ENCODE measurements at regions not wholly inside any gene's neighbourhood (a gene's known extent, or its start where the extent isn't known, plus 50 kb on each side); places are given as distances from the start of the nearest gene placed in this dataset.
"Not testable (repeated sequence)": the region's sequence is repeated elsewhere in the genome, so short reads cannot be mapped to it uniquely, and the experiment has no call there.

- in situ Hi-C loops (cut with HindIII; ENCODE audit: low pct_ligation_motif_present, low pct_unique_long_range_greater_than_20kb, low sequenced_read_pairs) = no loop called here
- DNase-seq = no peak
These were observed 184.2 kb downstream of the KCNJ2 start for GRCh38 chr17:70353408-70354092.

DNA sequence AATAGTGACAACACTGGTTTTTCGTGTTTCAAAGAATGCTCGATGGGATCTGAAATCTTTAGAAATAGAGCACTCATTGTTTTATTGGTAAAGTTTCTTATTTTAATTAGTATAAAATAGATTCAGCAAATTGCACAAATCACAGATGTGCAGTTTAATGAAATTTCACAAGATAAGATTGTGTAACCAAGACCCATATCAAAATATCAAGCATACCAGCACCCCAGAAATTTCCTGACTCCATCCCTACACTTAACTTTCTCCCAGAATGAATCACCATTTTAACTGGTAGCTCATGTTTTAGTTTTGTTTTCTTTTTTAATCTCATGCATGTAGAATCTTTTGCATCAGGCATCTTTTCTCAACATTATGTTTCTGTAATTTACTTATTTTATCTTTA, 185.9 kb downstream of the KCNJ2 start:
- in situ Hi-C loops (cut with HindIII; ENCODE audit: low pct_ligation_motif_present, low pct_unique_long_range_greater_than_20kb, low sequenced_read_pairs) = no loop called here
- DNase-seq = no peak

GRCh38 chr17:70357190-70357589, 187.9 kb downstream of the KCNJ2 start:
- in situ Hi-C loops (cut with HindIII; ENCODE audit: low pct_ligation_motif_present, low pct_unique_long_range_greater_than_20kb, low sequenced_read_pairs) = no loop called here
- DNase-seq = no peak

DNA sequence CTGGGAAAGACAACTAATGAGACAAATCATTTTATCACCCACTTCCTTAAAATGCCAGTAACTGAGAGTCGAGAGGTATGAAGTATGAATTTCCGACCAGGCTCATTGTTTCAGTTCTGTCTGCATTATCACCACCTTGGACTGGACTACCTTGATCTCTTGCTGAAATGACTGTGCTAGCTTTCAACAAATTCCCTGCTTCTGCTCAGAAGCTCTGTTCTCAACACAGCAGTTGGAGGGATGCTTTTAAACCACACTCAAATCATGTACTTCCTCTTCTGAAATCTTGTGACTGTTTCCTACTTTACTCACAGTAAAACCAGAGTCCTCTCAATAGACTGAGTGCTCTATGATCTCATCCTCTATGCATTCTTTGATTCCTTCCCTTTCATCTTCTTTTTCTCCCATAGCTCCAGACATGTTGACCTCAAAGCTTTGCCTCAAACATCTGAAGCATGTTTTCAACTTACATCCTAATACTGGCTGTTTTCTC, 195.8 kb downstream of the KCNJ2 start:
- DNase-seq = peak; percentile 9

DNA sequence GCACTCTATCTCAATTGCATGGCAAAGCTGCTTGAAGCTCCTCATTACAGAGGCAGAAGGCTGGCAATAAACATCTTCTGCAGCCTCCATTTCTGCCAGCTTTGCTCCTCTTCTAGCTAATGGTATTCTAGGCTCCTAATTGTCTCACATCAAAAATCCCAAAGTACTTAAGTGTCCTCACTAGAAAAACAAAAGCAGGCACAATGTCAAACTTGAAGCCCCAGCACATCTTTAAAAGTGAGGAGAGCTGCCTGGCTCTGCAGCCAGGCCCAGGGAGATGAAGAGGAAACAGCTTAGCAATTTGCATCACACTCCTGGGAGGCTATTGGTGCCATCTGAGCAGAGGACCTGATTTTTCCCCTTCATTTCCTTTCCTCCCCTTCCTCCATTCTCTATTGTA, 197.1 kb downstream of the KCNJ2 start:
- in situ Hi-C loops (cut with HindIII; ENCODE audit: low pct_ligation_motif_present, low pct_unique_long_range_greater_than_20kb, low sequenced_read_pairs) = no loop called here
- DNase-seq = no peak

More for the DNA sequence above, 195.8 kb downstream of the KCNJ2 start:
- in situ Hi-C loops (cut with HindIII; ENCODE audit: low pct_ligation_motif_present, low pct_unique_long_range_greater_than_20kb, low sequenced_read_pairs) = no loop called here

DNA sequence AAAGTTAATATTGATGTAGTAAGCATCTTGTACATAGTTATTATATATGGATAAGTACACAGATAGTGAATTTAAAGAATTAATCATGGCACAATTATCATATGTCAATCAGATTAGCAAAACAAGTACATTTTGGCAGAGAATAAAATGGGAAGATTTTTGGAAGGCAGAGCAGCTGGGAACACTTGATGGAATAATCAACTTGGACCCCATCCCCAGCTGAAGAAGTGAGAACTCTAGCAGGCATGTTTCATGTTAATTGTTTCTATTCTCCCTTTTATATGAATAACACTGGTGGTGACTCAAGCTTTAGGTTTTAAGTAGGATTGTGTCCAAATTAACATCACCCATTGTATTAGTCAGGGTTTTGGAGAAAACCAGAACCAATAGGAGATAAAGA, 198.7 kb downstream of the KCNJ2 start:
- in situ Hi-C loops (cut with HindIII; ENCODE audit: low pct_ligation_motif_present, low pct_unique_long_range_greater_than_20kb, low sequenced_read_pairs) = no loop called here
- no peak for DNase-seq

GRCh38 chr17:70369391-70369790, 200.1 kb downstream of the KCNJ2 start:
- in situ Hi-C loops (cut with HindIII; ENCODE audit: low pct_ligation_motif_present, low pct_unique_long_range_greater_than_20kb, low sequenced_read_pairs) = no loop called here
- no peak for DNase-seq

DNA sequence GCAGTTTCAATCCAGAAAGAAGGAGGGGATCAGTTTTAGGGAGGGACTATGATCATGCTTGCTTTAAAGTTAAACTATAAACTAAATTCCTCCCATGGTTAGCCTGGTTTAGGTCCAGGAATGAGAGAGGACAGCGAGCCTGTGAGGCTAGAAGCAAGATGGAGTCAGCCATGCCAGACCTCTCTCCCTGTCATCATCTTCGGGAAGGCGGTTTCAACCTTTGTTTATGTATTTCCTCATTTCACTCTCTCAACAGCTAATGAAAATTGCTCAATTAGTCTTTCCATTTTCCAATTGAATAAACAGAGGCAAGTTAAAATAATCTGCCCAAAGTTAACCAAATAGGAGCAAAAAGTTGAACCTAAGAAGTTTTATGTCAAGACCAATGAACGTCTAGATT, 201.5 kb downstream of the KCNJ2 start:
- in situ Hi-C loops (cut with HindIII; ENCODE audit: low pct_ligation_motif_present, low pct_unique_long_range_greater_than_20kb, low sequenced_read_pairs) = no loop called here

GRCh38 chr17:70373369-70373768, 204.0 kb downstream of the KCNJ2 start:
- DNase-seq = no peak
- in situ Hi-C loops (cut with HindIII; ENCODE audit: low pct_ligation_motif_present, low pct_unique_long_range_greater_than_20kb, low sequenced_read_pairs) = no loop called here

More for the DNA sequence above, 201.5 kb downstream of the KCNJ2 start:
- DNase-seq = no peak

GRCh38 chr17:70374496-70374895, 205.2 kb downstream of the KCNJ2 start:
- in situ Hi-C loops (cut with HindIII; ENCODE audit: low pct_ligation_motif_present, low pct_unique_long_range_greater_than_20kb, low sequenced_read_pairs) = no loop called here
- DNase-seq = no peak

- DNase-seq = no peak
- in situ Hi-C loops (cut with HindIII; ENCODE audit: low pct_ligation_motif_present, low pct_unique_long_range_greater_than_20kb, low sequenced_read_pairs) = no loop called here
These were observed 206.1 kb downstream of the KCNJ2 start for GRCh38 chr17:70375406-70375805.

GRCh38 chr17:70375813-70376770, 206.8 kb downstream of the KCNJ2 start:
- DNase-seq = no peak
- in situ Hi-C loops (cut with HindIII; ENCODE audit: low pct_ligation_motif_present, low pct_unique_long_range_greater_than_20kb, low sequenced_read_pairs) = no loop called here

GRCh38 chr17:70377654-70378053, 208.3 kb downstream of the KCNJ2 start:
- in situ Hi-C loops (cut with HindIII; ENCODE audit: low pct_ligation_motif_present, low pct_unique_long_range_greater_than_20kb, low sequenced_read_pairs) = no loop called here

DNA sequence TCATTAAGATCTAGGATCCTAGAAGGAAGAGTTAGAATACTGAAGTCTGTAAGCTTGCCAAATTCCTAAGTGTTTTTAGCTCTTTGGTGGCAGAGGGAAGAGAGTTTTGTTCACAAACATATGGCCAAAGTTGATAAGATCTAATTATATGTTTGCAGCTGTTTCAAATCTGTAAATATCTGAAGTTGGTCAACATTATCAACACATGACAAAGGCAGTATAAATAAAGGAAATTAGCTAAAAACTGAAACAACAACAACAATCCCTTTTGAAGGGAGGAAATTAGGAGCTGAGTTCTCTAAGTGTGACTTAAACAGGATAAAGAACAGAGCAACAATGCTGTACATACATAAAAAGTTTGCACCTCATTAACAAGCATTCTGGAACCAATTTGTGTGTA, 208.7 kb downstream of the KCNJ2 start:
- in situ Hi-C loops (cut with HindIII; ENCODE audit: low pct_ligation_motif_present, low pct_unique_long_range_greater_than_20kb, low sequenced_read_pairs) = no loop called here
- DNase-seq = no peak

More at GRCh38 chr17:70377654-70378053, 208.3 kb downstream of the KCNJ2 start:
- no peak for DNase-seq

DNA sequence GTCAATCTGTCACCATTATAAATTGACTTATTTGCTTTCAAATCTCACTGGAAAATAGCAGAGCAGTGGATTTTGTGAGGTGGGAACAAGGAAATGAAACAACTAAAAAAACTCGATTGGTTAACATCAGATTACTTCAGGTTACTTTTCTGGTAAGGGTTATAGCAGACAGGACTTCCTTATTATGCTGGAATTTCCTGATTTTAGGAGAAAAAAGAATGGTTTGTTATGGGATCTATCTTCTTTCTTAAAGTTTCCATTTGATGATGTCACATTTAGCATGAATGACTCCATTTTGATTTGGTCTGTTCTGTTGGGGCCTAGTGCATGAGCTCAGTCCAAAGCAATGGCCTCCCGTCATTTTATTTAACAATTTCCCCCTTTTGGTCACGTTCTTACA, 210.6 kb downstream of the KCNJ2 start:
- DNase-seq = no peak
- in situ Hi-C loops (cut with HindIII; ENCODE audit: low pct_ligation_motif_present, low pct_unique_long_range_greater_than_20kb, low sequenced_read_pairs) = no loop called here

- in situ Hi-C loops (cut with HindIII; ENCODE audit: low pct_ligation_motif_present, low pct_unique_long_range_greater_than_20kb, low sequenced_read_pairs); DNase-seq: not testable (repeated sequence)
These were observed 212.6 kb downstream of the KCNJ2 start for GRCh38 chr17:70381916-70382315.

DNA sequence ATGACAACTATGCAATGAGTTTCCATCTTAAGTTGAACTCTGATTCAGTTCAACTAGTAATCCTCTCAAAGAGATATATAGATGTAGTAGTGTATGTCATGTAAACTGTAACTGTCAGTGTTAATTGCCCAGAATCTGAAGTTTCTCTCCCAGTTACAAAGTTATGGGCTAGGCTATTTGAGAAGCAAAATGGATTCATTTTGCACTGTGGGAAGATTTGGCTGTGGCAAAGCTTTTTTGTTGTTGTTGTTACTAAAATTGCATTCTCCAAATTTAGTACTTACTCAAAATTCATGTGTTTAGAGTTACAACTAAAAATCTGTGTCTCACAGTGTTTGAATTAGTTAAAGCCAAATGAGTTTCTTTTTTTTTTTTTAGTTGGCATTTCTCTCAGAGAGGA, 219.0 kb downstream of the KCNJ2 start:
- in situ Hi-C loops (cut with HindIII; ENCODE audit: low pct_ligation_motif_present, low pct_unique_long_range_greater_than_20kb, low sequenced_read_pairs) = no loop called here
- DNase-seq = no peak

DNA sequence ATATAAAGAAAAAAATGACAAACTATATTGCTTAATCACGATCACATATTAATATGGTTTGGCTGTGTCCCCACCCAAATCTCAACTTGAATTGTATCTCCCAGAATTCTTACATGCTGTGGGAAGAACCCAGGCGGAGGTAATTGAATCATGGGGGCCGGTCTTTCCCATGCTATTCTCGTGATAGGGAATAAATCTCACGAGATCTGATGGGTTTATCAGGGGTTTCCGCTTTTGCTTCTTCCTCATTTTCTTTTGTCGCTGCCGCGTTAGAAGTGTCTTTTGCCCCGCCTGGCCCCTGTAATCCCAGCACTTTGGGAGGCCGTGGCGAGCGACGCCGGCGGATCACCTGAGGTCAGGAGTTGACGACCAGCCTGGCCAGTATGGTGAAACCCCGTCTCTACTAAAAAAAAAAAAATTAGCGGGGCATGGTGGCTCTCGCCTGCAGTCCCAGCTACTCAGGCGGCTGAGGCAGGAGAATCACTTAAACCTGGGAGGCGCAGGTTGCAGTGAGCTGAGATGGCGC, 220.0 kb downstream of the KCNJ2 start:
- in situ Hi-C loops (cut with HindIII; ENCODE audit: low pct_ligation_motif_present, low pct_unique_long_range_greater_than_20kb, low sequenced_read_pairs); DNase-seq: not testable (repeated sequence)

DNA sequence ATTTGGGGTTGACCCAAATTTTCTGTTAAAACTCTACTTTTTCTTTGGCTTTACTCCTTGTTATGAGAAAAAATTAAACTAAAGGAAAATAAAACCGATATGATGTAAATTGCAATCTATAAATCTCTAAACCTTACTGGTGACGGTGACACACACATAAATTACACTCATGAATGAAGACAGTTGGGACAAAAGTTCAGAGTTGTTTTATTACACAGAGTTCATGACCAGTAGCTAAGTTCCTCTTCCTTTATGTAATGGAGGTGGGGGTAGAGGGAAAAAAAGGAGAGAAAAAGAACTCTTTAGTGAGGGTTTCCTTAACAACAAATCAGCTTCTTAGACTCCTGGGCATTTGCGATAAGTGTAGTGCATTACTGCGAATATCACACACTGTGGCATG, 220.7 kb downstream of the KCNJ2 start:
- no peak for DNase-seq
- in situ Hi-C loops (cut with HindIII; ENCODE audit: low pct_ligation_motif_present, low pct_unique_long_range_greater_than_20kb, low sequenced_read_pairs) = no loop called here
